Neural crest cell (in vitro differentiated cells): ENCODE measurements at regions not wholly inside any gene's neighbourhood (a gene's known extent, or its start where the extent isn't known, plus 50 kb on each side); places are given as distances from the start of the nearest gene placed in this dataset.
"Not testable (repeated sequence)": the region's sequence is repeated elsewhere in the genome, so short reads cannot be mapped to it uniquely, and the experiment has no call there.

Experiments
- DNase-seq: peaks from one replicate; pipeline ENCODE4 v3.0.0; 2021; ENCODE audit warnings: low read depth, mixed read lengths, low spot score
- H3K27ac Mint-ChIP-seq: one replicate; pipeline ENCODE4 v1.8.0; 2021; ENCODE audit warnings: mild to moderate bottlenecking, mixed read lengths; ENCODE audit not compliant: unreplicated experiment
- H3K27me3 Mint-ChIP-seq: 2 replicates; pipeline ENCODE4 v1.8.0; 2021; ENCODE audit warnings: low read depth, mild to moderate bottlenecking, mixed read lengths
- H3K36me3 Mint-ChIP-seq: 2 replicates; pipeline ENCODE4 v1.8.0; 2021; ENCODE audit warnings: low read depth, mild to moderate bottlenecking, mixed read lengths
- H3K4me1 Mint-ChIP-seq: 2 replicates; pipeline ENCODE4 v1.8.0; 2021; ENCODE audit warnings: mixed read lengths
- H3K4me3 Mint-ChIP-seq: one replicate; pipeline ENCODE4 v1.8.0; 2021; ENCODE audit warnings: mild to moderate bottlenecking, mixed read lengths
- H3K9me3 Mint-ChIP-seq: 2 replicates; pipeline ENCODE4 v1.8.0; 2021; ENCODE audit warnings: mixed read lengths
- TF ChIP-seq, protein P1 (sequence below): fragments of 200-600 bp; sonication (generic); conservative IDR thresholded peaks from 2 replicates; pipeline ENCODE4 v1.5.0; 2021; ENCODE audit warnings: antibody characterized with exemption, mild to moderate bottlenecking

DNA sequence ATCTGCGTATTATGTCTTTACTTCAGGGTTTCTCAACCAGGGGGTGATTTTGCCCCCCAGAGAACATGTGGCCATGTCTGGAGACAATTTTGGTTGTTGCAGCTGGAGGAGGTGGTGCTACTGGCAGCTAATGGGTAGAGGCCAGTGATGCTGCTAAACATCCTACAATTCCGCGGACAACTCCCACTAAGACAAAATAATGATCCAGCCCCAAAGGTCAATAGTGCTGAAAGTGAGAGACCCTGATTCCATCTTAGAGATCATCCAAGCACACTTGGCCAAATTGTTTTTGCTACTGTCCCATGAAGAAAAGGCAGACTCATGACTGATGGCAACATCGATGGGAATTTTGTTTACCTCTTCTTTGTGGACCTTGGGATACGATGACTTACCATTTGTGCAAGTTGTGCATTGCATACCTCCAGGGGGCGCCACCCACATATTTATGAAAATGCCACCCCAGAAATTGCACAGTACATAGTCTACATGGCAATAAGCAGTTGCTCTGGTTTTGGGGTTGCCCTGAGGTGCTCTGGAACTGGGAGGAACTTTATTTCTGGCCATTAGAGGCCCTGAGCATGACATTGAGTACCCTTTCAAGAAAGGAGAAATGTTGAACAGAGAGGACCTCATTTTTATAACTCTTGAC, 144.3 kb downstream of the UNC93B1 start:
- DNase-seq = peak; percentile 32
- H3K4me3 Mint-ChIP-seq, H3K27ac Mint-ChIP-seq, H3K36me3 Mint-ChIP-seq, H3K4me1 Mint-ChIP-seq, H3K27me3 Mint-ChIP-seq, H3K9me3 Mint-ChIP-seq: not testable (repeated sequence)
- TF ChIP-seq, protein P1, sequence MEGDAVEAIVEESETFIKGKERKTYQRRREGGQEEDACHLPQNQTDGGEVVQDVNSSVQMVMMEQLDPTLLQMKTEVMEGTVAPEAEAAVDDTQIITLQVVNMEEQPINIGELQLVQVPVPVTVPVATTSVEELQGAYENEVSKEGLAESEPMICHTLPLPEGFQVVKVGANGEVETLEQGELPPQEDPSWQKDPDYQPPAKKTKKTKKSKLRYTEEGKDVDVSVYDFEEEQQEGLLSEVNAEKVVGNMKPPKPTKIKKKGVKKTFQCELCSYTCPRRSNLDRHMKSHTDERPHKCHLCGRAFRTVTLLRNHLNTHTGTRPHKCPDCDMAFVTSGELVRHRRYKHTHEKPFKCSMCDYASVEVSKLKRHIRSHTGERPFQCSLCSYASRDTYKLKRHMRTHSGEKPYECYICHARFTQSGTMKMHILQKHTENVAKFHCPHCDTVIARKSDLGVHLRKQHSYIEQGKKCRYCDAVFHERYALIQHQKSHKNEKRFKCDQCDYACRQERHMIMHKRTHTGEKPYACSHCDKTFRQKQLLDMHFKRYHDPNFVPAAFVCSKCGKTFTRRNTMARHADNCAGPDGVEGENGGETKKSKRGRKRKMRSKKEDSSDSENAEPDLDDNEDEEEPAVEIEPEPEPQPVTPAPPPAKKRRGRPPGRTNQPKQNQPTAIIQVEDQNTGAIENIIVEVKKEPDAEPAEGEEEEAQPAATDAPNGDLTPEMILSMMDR = peak; percentile 50

DNA sequence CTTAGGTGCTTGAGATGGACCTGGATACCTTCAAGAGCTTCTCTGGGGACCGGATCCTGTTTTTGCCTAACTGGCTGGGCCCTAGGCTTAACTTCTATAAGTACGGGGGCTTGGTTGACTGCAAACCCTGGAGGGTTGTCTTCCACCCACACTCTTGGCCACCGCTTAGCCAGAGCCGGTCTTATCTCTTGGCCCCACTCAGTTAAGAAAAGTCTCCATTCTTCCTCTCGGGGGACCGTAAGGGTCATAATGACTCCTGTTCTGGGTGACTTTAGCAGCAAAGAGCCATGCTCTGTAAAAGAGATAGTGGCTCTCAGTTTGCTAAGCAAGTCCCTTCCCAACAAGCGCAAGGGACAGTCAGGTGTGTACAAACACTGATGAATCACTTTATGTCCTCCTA, 153.2 kb downstream of the UNC93B1 start:
- not testable (repeated sequence) for H3K36me3 Mint-ChIP-seq, H3K4me3 Mint-ChIP-seq, DNase-seq, H3K27me3 Mint-ChIP-seq, H3K9me3 Mint-ChIP-seq, H3K27ac Mint-ChIP-seq
- peaks cover 24% of the 10 kb centered on the region for H3K4me1 Mint-ChIP-seq

DNA sequence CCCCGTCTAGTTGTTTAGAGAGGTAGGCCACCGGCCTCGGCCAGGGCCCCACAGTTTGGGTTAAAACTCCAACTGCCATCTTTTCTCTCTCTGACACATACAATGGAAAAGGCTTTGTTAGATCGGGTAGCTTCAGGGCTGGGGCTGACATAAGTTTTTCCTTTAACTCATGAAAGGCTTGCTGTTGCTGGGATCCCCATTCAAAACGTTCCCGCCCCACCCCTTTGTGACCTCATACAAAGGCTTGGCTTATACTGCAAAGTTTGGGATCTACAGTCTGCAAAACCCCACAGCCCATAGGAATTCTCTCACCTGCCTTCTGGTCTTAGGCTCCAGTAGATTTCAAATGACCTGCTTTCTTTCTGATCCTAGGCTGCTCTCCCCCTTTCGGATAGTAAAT, 154.1 kb downstream of the UNC93B1 start:
- not testable (repeated sequence) for H3K36me3 Mint-ChIP-seq, H3K4me3 Mint-ChIP-seq
- peaks cover 24% of the 10 kb centered on the region for H3K4me1 Mint-ChIP-seq

DNA sequence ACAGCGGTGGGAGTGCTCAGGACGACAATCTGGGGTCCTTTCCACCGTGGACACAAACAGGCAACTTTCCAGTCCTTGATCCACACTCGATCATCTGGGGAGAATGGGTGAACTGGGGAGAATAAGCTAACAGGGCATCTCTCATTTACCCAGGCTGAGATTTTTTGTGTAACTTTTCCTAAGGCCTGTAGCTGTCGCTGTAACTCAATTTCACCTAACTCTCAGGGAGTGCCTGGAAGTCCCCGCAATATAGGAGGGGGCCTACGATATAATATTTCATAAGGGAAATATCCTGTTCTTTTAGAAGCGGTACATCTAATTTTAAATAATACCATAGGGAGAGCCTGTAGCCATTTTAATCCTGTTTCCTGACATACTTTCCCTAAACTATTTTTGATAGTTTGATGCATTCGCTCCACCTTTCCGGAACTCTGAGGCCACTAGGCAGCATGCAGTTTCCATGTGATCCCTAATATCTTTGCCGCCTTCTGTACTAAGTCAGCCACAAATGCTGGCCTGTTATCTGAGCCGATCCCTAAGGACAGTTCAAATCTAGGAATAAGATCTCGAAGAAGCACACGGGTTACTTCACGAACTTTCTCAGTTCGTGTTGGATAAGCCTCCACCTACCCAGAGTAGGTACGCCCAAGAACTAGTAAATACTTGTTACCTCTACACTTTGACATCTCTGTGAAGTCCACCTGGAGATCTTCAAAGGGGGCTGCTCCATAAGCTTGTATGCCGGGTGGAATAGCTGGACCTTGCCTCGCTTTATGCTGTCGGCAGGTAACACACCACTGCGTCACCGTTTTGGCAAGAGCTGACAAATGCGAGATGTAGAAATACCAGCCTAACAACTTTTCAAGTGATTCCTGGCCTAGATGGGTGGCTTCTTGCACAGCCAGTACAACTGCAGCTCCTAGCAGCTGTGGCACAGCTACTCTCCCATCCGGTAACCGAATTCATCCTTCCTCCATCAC, 155.7 kb downstream of the UNC93B1 start:
- TF ChIP-seq, protein P1 = peak; percentile 57
- Mint-ChIP-seq H3K4me1 (peaks cover 24% of the 10 kb centered on the region), H3K27me3 (peaks cover 15% of the 10 kb centered on the region)
- H3K9me3 Mint-ChIP-seq, H3K27ac Mint-ChIP-seq, H3K4me3 Mint-ChIP-seq, DNase-seq, H3K36me3 Mint-ChIP-seq: not testable (repeated sequence)

More for the DNA sequence above, 154.1 kb downstream of the UNC93B1 start:
- not testable (repeated sequence) for H3K9me3 Mint-ChIP-seq, H3K27ac Mint-ChIP-seq, DNase-seq
- peaks cover 11% of the 10 kb centered on the region for H3K27me3 Mint-ChIP-seq

DNA sequence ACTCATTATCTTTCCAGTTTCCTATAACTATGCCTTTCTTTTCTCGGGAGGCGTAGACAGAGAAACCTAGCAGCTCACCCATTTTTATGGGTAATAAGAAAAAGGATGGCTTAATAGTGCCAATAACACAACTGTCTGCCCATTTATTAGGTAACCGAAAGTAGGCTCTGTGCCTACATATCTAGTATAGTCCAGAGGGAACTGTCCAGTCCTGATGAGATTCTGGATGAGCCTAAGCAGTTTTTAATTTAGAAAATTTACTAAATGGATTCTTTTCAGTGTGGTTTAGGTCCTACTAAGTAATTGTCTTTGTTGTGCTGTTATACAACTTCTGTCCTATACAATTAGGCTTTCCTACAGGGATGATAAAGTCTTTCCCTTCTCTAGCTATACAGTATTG, 157.6 kb downstream of the UNC93B1 start:
- not testable (repeated sequence) for DNase-seq, H3K9me3 Mint-ChIP-seq, H3K36me3 Mint-ChIP-seq, H3K27ac Mint-ChIP-seq, H3K4me3 Mint-ChIP-seq
- peaks cover 17% of the 10 kb centered on the region for H3K4me1 Mint-ChIP-seq
- H3K27me3 Mint-ChIP-seq = peaks cover 29% of the 10 kb centered on the region

DNA sequence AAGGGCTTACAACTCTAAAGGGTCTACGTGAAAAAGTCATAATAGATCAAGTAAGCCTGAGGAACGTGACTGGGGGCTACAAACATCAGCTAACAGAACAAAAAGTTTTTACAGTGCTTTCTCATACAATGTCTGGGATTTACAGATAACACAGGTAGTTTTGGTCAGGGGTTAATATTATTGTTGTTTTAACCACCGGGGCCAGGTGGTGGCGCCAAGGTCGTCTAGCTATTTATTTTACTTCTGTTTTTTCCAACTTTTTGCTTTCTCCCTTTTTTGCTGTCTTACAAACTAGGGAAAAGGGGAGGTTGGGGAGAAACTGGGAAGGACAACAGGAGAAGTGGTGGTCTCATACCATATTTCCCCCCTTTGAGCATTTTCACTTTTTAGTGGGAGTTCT, 158.6 kb downstream of the UNC93B1 start:
- peaks cover 39% of the 10 kb centered on the region for H3K27me3 Mint-ChIP-seq
- not testable (repeated sequence) for H3K4me3 Mint-ChIP-seq, H3K27ac Mint-ChIP-seq

DNA sequence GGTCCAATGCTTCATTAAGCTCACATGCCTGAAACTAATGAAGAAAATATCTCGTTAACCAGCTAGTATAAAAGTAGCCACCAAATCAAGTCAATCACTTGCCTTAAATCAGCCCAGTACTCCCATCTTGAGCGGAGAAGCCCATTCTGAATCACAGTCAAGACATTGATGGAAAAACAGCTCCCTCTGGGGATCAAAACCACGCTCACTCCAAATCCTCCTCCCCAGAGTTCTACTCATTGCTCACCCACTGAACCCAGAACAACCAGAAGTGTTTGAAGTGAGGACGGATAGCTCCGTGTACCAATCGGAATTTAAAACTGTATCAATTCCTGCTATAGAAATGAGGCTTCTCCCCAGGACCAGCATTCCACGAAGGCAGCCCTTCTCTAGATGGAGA, 163.3 kb downstream of the UNC93B1 start:
- peaks cover 46% of the 10 kb centered on the region for H3K27me3 Mint-ChIP-seq
- H3K4me1 Mint-ChIP-seq, DNase-seq, H3K4me3 Mint-ChIP-seq, H3K9me3 Mint-ChIP-seq, H3K36me3 Mint-ChIP-seq, H3K27ac Mint-ChIP-seq: not testable (repeated sequence)

More for the DNA sequence above, 158.6 kb downstream of the UNC93B1 start:
- H3K36me3 Mint-ChIP-seq, DNase-seq, H3K9me3 Mint-ChIP-seq: not testable (repeated sequence)
- peaks cover 14% of the 10 kb centered on the region for H3K4me1 Mint-ChIP-seq

DNA sequence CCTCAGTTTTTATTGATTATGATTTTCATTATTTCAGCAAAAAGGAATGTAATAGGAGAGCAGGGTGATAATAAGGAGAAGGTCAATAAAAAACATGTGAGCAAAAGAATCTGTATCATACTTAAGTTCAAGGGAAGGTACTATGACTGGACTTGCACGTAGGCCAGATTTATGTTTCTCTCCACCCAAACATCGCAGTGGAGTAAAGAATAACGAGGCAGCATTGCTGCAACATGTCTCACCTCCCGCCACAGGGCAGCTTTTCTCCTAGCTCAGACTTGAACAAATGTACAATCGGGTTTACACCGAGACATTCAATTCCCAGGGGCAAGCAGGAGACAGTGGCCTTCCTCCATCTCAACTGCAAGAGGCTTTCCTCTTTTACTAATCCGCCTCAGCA, 155.7 kb upstream of the ALDH3B2 start:
- H3K27ac Mint-ChIP-seq, H3K9me3 Mint-ChIP-seq, H3K36me3 Mint-ChIP-seq, H3K4me1 Mint-ChIP-seq, DNase-seq, H3K4me3 Mint-ChIP-seq: not testable (repeated sequence)
- H3K27me3 Mint-ChIP-seq = peaks cover 42% of the 10 kb centered on the region

DNA sequence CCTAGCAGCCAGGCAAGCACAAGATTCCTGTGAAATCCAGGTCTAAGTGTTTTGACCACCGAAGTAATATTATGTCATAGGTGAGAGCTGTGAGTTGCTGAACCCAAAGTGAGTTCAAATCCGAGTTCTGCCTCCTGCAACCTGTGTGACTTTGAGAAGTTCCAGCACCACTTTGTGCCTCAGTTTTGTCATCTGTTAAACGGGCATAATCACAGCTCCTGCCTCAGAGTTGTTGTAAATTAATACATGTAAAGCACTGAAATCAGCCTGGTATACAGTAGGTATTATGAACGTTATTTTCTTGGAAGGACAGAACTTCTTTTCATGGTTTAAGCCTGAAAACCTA, 152.5 kb upstream of the ALDH3B2 start:
- not testable (repeated sequence) for H3K4me1 Mint-ChIP-seq, H3K9me3 Mint-ChIP-seq, H3K4me3 Mint-ChIP-seq, H3K36me3 Mint-ChIP-seq, H3K27ac Mint-ChIP-seq, DNase-seq
- peaks cover 42% of the 10 kb centered on the region for H3K27me3 Mint-ChIP-seq

DNA sequence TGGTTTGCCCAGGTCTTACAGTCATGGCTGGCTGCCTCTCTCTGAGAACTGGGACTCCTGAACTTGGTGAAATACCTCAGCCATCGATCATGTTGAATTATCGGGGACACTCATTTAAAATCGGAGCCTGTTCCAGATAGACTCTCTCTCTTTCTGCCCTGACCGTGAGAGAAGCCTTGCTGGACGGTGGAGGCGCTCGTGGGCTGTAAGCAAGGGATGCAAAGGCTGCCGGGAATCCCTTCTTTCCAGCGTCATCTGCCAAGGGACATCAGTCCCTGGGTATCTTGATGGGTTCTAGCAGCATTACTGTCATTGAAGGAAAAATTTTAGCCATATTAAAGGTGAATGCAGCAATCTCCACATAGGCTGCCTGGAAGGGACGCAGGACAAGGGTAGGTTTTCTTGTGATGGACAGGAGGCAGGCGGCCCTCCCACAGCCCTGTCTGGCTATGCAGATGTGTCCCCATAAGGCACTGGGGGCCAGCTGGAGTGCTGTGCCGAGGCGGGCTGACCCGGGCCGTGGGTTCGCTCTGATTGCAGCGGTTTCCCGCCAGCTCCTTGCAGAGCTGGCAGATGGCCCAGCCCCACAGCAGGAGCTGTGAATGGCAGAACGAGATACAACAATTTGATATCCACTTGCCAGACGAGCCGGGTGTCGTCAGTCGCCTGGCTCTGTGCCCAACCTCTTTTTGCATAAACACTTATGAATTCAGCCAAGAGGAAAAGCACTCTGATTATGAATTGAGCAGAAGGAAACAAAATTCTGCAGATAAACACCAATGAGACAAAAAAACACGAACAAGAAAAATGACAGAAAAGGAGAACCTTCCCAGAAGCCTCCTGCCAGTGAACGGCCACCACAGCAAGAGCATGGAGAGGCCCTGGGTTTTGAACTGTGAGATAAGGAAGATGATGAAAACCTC, 151.9 kb upstream of the ALDH3B2 start:
- DNase-seq, H3K4me3 Mint-ChIP-seq, H3K9me3 Mint-ChIP-seq, H3K27ac Mint-ChIP-seq, H3K36me3 Mint-ChIP-seq, H3K4me1 Mint-ChIP-seq: not testable (repeated sequence)
- peaks cover 41% of the 10 kb centered on the region for H3K27me3 Mint-ChIP-seq

DNA sequence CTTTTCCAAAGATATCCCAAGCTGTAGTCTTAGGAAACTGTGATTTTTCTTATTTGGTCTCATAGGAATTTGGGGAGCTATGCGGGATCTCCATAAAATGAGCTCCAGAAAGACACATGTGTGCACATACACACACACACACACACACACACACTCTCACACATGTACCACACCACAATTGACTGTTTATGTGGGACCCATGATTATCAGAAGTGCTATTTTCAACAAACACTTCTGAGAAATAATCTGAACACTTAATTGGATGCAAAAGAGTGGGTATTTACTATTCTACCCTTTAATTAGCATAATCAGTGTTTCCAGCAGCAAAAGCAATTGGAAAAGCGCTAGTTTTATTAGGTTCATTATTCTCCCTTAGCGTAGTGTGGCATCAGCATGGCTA, 150.4 kb upstream of the ALDH3B2 start:
- not testable (repeated sequence) for H3K36me3 Mint-ChIP-seq, H3K9me3 Mint-ChIP-seq, H3K4me1 Mint-ChIP-seq, H3K4me3 Mint-ChIP-seq, DNase-seq, H3K27ac Mint-ChIP-seq
- peaks cover 36% of the 10 kb centered on the region for H3K27me3 Mint-ChIP-seq
